ENCODE measurements at regions not wholly inside any gene's neighbourhood (a gene's known extent, or its start where the extent isn't known, plus 50 kb on each side); places are given as distances from the start of the nearest gene placed in this dataset.

- dilution Hi-C loops (cut with MboI; ENCODE audit: extremely low pct_ligation_motif_present, low sequenced_read_pairs), result no loop called here
Measured at GRCh38 chr11:95465887-95466286, 234.9 kb upstream of the SESN3 start.

More at GRCh38 chr11:95465887-95466286, 234.9 kb upstream of the SESN3 start:
- Histone ChIP-seq H3K9ac (replicated peaks; ENCODE audit: extremely low read depth, insufficient read depth, low read length) (no peak overlapping the region), H4K20me1 (replicated peaks; ENCODE audit: control insufficient read depth, extremely low read depth, insufficient read depth, low read length) (no peaks in the 10 kb centered on the region), H3K4me2 (ENCODE audit: insufficient read depth, low read length) (no peak overlapping the region), H3K27me3 (ENCODE audit: control insufficient read depth in 2 of 2, insufficient read depth in 2 of 2, low read length in 2 of 2) (no peaks in the 10 kb centered on the region), H3K4me1 (ENCODE audit: control insufficient read depth, extremely low read depth, insufficient read depth, low read length) (no peaks in the 10 kb centered on the region), H3K9me1 (replicated peaks; ENCODE audit: control insufficient read depth, extremely low read depth, insufficient read depth, low read length) (no peaks in the 10 kb centered on the region), H3K9me3 (replicated peaks; ENCODE audit: control insufficient read depth, insufficient read depth, low read length) (no peaks in the 10 kb centered on the region), H2AFZ (ENCODE audit: low read depth, low read length) (no peak overlapping the region), H3K79me2 (ENCODE audit: control insufficient read depth, insufficient read depth, low read length) (no peaks in the 10 kb centered on the region), H3K27ac (ENCODE audit: insufficient read depth, low read depth, low read length) (no peak overlapping the region), H3K4me3 (replicated peaks in 1 of 3; ENCODE audit: insufficient read depth in 1 of 3, low read depth in 1 of 3, low read length in 3 of 3) (no peak overlapping the region), H3K36me3 (ENCODE audit: control insufficient read depth in 2 of 2, extremely low read depth in 1 of 2, insufficient read depth in 2 of 2, low read length in 2 of 2) (no peaks in the 10 kb centered on the region)
- TF ChIP-seq EZH2 (IDR thresholded peaks at IDR 0.05; ENCODE audit: borderline replicate concordance, low read depth, low read length, severe bottlenecking) (no peak), MAX (IDR thresholded peaks at IDR 0.05; ENCODE audit: insufficient read depth, insufficient read length) (no peak), POLR2AphosphoS5 (IDR thresholded peaks at IDR 0.05; ENCODE audit: insufficient read depth, low read depth, low read length) (no peak), GATA2 (IDR thresholded peaks at IDR 0.05; ENCODE audit: insufficient read depth, insufficient read length, low read depth, low read length) (no peak), MYC (IDR thresholded peaks at IDR 0.05; ENCODE audit: low read depth, low read length) (no peak), CTCF (IDR thresholded peaks at IDR 0.05; ENCODE audit: extremely low read depth in 1 of 2, insufficient read depth in 1 of 2, low read depth in 1 of 2, low read length in 2 of 2) (no peak), JUN (IDR thresholded peaks at IDR 0.05; ENCODE audit: borderline replicate concordance, insufficient read depth, insufficient read length, low read depth) (no peak), FOS (IDR thresholded peaks at IDR 0.05; ENCODE audit: borderline replicate concordance, insufficient read depth, low read length) (no peak)
- intact Hi-C loops (cut with micrococcal nuclease), result no loop called here
- DNase-seq (ENCODE audit: low read depth, low spot score) (no peak), FAIRE-seq (no peak)
- no TSS peak for BruUV-seq (replicated peaks)
- POLR2A ChIA-PET, result no interaction called here
- CTCF ChIA-PET, result interaction anchor here (1.0 kb wide), 1 partner anchor 11 kb away, joined by 3 read pairs; no protein-coding TSS in a partner anchor

Measured in endothelial cell of umbilical vein (primary cell).